CD4-positive, alpha-beta T cell treated with Interleukin-1 beta for 1 hour (primary cell): ENCODE measurements at regions not wholly inside any gene's neighbourhood (a gene's known extent, or its start where the extent isn't known, plus 50 kb on each side); places are given as distances from the start of the nearest gene placed in this dataset.

Experiments
- DNase-seq, 2 donors: peaks; one replicate each; pipeline ENCODE4 v3.0.0-alpha.2; 2020 to 2022

- peak; percentile 4 to 64 for DNase-seq
Observed at GRCh38 chr5:14011089-14012020, 66.9 kb upstream of the DNAH5 start.

DNA sequence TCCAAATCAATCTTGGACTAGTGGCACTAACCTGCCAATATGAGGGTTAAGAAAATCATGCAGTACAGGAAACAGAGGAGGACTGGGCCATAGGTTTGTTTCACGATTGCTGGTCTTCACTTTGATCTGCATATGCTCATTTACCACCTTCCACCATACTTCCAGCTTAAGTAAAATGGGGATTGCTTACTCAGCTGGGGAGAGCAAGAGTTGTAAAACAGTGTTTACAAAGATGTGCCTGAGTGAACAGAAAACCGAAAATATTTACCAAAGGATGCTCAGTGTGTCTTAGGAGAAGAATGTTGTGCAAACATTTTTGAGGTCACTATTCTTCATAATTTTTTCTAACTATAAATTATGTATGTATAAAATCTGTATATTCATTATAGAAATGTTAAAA lies 65.1 kb upstream of the DNAH5 start:
- no peak for DNase-seq

DNA sequence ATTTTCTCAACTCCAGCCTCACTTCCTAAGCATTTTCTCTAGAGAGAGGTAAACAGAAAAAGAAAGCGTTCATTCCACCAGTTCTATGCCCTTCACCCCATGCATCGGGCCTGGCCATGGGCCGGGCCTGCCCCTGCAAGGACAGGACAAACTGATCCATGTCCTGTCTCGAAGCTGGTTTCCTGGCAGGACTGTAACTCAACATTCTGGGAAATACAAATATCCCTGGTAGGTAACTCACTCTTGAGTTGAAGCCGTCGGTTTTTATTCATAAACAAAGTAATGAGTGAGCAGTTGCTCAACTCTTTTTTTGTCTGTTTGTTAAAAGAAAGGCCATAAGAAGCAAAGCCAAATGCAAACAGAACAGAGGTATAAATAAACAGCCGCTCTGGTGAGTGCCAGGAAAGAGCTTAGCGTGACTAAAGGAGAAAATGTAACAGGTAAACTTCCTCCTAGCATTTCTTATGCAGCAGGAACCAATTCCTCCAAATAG lies 64.4 kb upstream of the DNAH5 start:
- no peak for DNase-seq

GRCh38 chr5:14006823-14007520 lies 62.5 kb upstream of the DNAH5 start:
- no peak for DNase-seq

DNA sequence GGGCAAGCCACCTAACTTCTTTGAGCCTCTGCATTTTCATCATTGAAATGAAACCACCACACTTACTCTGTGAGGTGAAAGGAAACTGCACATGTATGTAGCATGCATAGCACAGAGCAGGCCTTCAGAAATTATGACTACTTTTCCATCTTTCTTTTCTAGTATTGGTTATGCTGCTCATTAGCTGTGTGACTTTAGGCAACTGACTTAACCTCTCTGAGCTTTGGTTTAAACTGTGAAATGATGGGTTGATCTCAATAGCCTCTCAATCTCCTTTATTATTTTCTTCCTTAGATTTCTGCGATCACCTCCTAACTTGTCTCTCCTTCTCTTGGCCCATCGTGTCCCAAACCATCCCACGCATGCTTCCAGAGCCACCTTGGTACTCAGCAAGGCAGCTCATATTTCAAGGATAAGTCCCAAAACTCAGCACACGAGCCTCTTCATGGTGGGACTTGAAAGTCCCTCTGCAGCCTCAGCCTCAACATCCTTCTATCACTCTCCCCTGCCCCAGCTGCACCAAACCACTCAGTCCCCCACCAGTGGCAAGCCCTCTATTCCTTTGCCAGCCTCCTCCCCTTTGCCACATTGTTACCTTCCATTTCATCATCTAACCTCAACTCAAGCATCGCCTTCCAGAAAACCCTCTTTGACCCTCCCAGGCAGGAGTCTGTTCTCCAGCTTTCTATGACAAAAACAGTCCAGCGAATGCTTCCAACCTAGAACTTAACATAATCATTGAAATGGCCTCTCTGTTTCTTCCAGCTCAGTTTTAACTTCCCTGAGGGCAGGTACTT lies 60.3 kb upstream of the DNAH5 start:
- DNase-seq: no peak

GRCh38 chr5:14003936-14004335 lies 59.4 kb upstream of the DNAH5 start:
- no peak for DNase-seq

GRCh38 chr5:14003513-14003912 lies 59.0 kb upstream of the DNAH5 start:
- no peak for DNase-seq

- DNase-seq: no peak
Observed at GRCh38 chr5:13998254-13998653, 53.8 kb upstream of the DNAH5 start.

DNA sequence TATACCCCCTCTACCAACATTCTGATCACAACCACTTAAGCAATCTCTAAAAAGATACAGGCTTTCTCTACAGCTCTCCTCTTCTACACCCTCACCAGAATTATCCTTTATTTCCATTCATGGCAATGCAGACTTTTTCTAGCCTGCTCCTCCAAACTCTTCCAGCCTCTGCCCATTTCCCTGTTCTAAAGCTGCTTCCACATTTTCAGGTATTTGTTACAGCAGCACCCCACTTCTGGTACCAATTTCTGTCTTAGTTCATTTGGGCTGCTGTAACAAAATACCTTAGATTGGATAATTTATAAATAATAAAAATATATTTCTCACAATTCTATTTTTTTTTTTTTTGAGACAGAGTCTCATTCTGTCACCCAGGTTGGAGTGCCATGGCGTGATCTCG lies 53.0 kb upstream of the DNAH5 start:
- DNase-seq: no peak

DNA sequence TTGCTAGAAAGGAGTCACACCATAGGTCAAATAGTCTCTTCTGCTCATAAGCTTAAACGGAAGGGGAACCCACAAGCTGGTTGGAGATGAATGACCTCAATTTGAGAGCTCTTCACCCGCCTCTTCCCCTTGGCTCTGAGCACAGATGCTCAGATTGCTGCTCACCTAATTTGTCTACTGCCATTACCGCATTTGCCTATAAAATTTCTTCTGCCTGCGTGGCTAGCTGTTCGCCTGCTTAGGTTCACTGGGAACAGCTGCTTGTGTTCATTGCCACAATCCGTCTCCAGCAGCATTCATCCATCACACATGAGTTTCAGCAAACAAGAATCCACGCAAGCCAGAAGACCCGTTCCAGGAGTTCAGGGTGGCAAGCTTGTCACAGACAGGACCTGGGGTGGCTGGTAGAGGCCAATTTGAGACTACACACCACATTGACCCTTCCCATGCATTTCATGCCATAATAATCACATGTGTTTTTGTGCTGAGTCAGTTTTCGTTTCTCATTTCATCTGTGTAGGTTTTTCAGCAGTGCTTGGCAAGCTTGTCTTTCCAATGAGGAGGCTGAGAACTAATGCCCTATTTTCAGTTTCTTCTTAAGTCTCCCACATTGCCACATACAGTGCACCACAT lies 50.2 kb upstream of the DNAH5 start:
- DNase-seq: no peak
